Activated CD8-positive, alpha-beta T cell treated with anti-CD3 and anti-CD28 coated beads, Interleukin-2, amount 10 ng/mL, durations not matched to agents 7 days and 5 days (primary cell): ENCODE measurements at regions not wholly inside any gene's neighbourhood (a gene's known extent, or its start where the extent isn't known, plus 50 kb on each side); places are given as distances from the start of the nearest gene placed in this dataset.

Source experiments
- ATAC-seq: fragments of 150-1000 bp; cut with Tn5 transposase; one replicate; pipeline ENCODE4 v1.10.0; 2021; ENCODE audit warnings: moderate library complexity
- CTCF ChIA-PET: fragments of 350-600 bp; sonication (Branson Sonifier 250); formaldehyde crosslinking; loops from one replicate; lab custom pipeline; 2021; ENCODE audit warnings: antibody characterized with exemption; lab: Charles Lee
- POLR2A ChIA-PET: fragments of 350-600 bp; sonication (Branson Sonifier 250); formaldehyde crosslinking; loops from one replicate; lab custom pipeline; 2021; ENCODE audit warnings: antibody characterized with exemption; lab: Charles Lee
- DNase-seq: peaks from one replicate; pipeline ENCODE4 v3.0.0-alpha.2; 2020
- H3K27ac Mint-ChIP-seq: one replicate; pipeline ENCODE4 v1.8.0; 2021; ENCODE audit warnings: mild to moderate bottlenecking, mixed read lengths
- H3K27me3 Mint-ChIP-seq: one replicate; pipeline ENCODE4 v1.8.0; 2021; ENCODE audit warnings: low read depth, mixed read lengths
- H3K36me3 Mint-ChIP-seq: one replicate; pipeline ENCODE4 v1.8.0; 2021; ENCODE audit warnings: low read depth, mixed read lengths
- H3K4me1 Mint-ChIP-seq: one replicate; pipeline ENCODE4 v1.8.0; 2021; ENCODE audit warnings: low read depth, mixed read lengths
- H3K4me3 Mint-ChIP-seq: one replicate; pipeline ENCODE4 v1.8.0; 2021; ENCODE audit warnings: mild to moderate bottlenecking, mixed read lengths
- H3K9me3 Mint-ChIP-seq: one replicate; pipeline ENCODE4 v1.8.0; 2022; ENCODE audit warnings: mixed read lengths; ENCODE audit not compliant: insufficient read depth

- H3K4me1 Mint-ChIP-seq: no peaks in the 10 kb centered on the region
- H3K27me3 Mint-ChIP-seq: no peaks in the 10 kb centered on the region
- no peaks in the 10 kb centered on the region for H3K36me3 Mint-ChIP-seq
- no peaks in the 10 kb centered on the region for H3K9me3 Mint-ChIP-seq
- ATAC-seq (no peak), DNase-seq (no peak)
- H3K27ac Mint-ChIP-seq: no peak overlapping the region
- ChIA-PET POLR2A (no interaction called here), CTCF (no interaction called here)
- H3K4me3 Mint-ChIP-seq: no peak overlapping the region
Measured at GRCh38 chr5:35345222-35345621, 114.9 kb upstream of the PRLR start.

- CTCF ChIA-PET: no interaction called here
- H3K4me1 Mint-ChIP-seq: no peaks in the 10 kb centered on the region
- no peaks in the 10 kb centered on the region for H3K36me3 Mint-ChIP-seq
- ATAC-seq (no peak), DNase-seq (no peak)
- H3K27me3 Mint-ChIP-seq: no peaks in the 10 kb centered on the region
- no peak overlapping the region for H3K27ac Mint-ChIP-seq
- H3K4me3 Mint-ChIP-seq: no peak overlapping the region
- POLR2A ChIA-PET: no interaction called here
- no peaks in the 10 kb centered on the region for H3K9me3 Mint-ChIP-seq
Measured at GRCh38 chr5:35342664-35343063, 112.4 kb upstream of the PRLR start.

- H3K36me3 Mint-ChIP-seq: no peaks in the 10 kb centered on the region
- DNase-seq: no peak
- no peaks in the 10 kb centered on the region for H3K9me3 Mint-ChIP-seq
- no peaks in the 10 kb centered on the region for H3K27me3 Mint-ChIP-seq
- CTCF ChIA-PET: no interaction called here
- ATAC-seq: no peak
- H3K27ac Mint-ChIP-seq: no peak overlapping the region
- POLR2A ChIA-PET: no interaction called here
- H3K4me1 Mint-ChIP-seq: no peaks in the 10 kb centered on the region
- H3K4me3 Mint-ChIP-seq: no peak overlapping the region
Measured at GRCh38 chr5:35341189-35341588, 110.9 kb upstream of the PRLR start.

- CTCF ChIA-PET: no interaction called here
- no peak overlapping the region for H3K27ac Mint-ChIP-seq
- ATAC-seq (no peak), DNase-seq (no peak)
- H3K9me3 Mint-ChIP-seq: no peaks in the 10 kb centered on the region
- no peak overlapping the region for H3K4me3 Mint-ChIP-seq
- no peaks in the 10 kb centered on the region for H3K4me1 Mint-ChIP-seq
- peaks cover 2% of the 10 kb centered on the region for H3K27me3 Mint-ChIP-seq
- H3K36me3 Mint-ChIP-seq: no peaks in the 10 kb centered on the region
- POLR2A ChIA-PET: no interaction called here
Measured at GRCh38 chr5:35339616-35340100, 109.4 kb upstream of the PRLR start.

- H3K27me3 Mint-ChIP-seq: peaks cover 2% of the 10 kb centered on the region
- no peak overlapping the region for H3K27ac Mint-ChIP-seq
- DNase-seq: no peak
- no peaks in the 10 kb centered on the region for H3K9me3 Mint-ChIP-seq
- no peaks in the 10 kb centered on the region for H3K4me1 Mint-ChIP-seq
- no peak for ATAC-seq
- no peaks in the 10 kb centered on the region for H3K36me3 Mint-ChIP-seq
- no peak overlapping the region for H3K4me3 Mint-ChIP-seq
- ChIA-PET POLR2A (no interaction called here), CTCF (interaction anchor here (1.1 kb wide), 1 partner anchor 9 kb away, joined by 3 read pairs; no protein-coding TSS in a partner anchor)
Measured at GRCh38 chr5:35339006-35339405, 108.7 kb upstream of the PRLR start.

- Mint-ChIP-seq H3K4me1 (no peaks in the 10 kb centered on the region), H3K27ac (no peak overlapping the region), H3K4me3 (no peak overlapping the region), H3K36me3 (no peaks in the 10 kb centered on the region), H3K27me3 (peaks cover 2% of the 10 kb centered on the region), H3K9me3 (no peaks in the 10 kb centered on the region)
- DNase-seq: no peak
- ChIA-PET POLR2A (no interaction called here), CTCF (interaction anchor here (1.1 kb wide), 1 partner anchor 8 kb away, joined by 3 read pairs; no protein-coding TSS in a partner anchor)
- no peak for ATAC-seq
Measured at GRCh38 chr5:35338157-35338453, 107.8 kb upstream of the PRLR start.

- ATAC-seq (no peak), DNase-seq (no peak)
- Mint-ChIP-seq H3K4me3 (no peak overlapping the region), H3K27me3 (peaks cover 2% of the 10 kb centered on the region), H3K27ac (no peak overlapping the region), H3K4me1 (no peaks in the 10 kb centered on the region), H3K9me3 (no peaks in the 10 kb centered on the region), H3K36me3 (no peaks in the 10 kb centered on the region)
- ChIA-PET POLR2A (no interaction called here), CTCF (no interaction called here)
Measured at GRCh38 chr5:35337340-35338156, 107.3 kb upstream of the PRLR start.

GRCh38 chr5:35336230-35336629 is 105.9 kb upstream of the PRLR start:
- Mint-ChIP-seq H3K36me3 (no peaks in the 10 kb centered on the region), H3K27ac (no peak overlapping the region), H3K4me1 (no peaks in the 10 kb centered on the region), H3K4me3 (no peak overlapping the region), H3K9me3 (no peaks in the 10 kb centered on the region), H3K27me3 (peaks cover 2% of the 10 kb centered on the region)
- DNase-seq: no peak
- POLR2A ChIA-PET: no interaction called here
- no peak for ATAC-seq
- CTCF ChIA-PET: no interaction called here

GRCh38 chr5:35335752-35336151 is 105.5 kb upstream of the PRLR start:
- ChIA-PET CTCF (no interaction called here), POLR2A (no interaction called here)
- DNase-seq: no peak
- no peak for ATAC-seq
- Mint-ChIP-seq H3K36me3 (no peaks in the 10 kb centered on the region), H3K4me3 (no peak overlapping the region), H3K27ac (no peak overlapping the region), H3K4me1 (no peaks in the 10 kb centered on the region), H3K27me3 (peaks cover 2% of the 10 kb centered on the region), H3K9me3 (no peaks in the 10 kb centered on the region)

GRCh38 chr5:35333366-35333765 is 103.1 kb upstream of the PRLR start:
- no peaks in the 10 kb centered on the region for H3K36me3 Mint-ChIP-seq
- H3K9me3 Mint-ChIP-seq: no peaks in the 10 kb centered on the region
- peaks cover 2% of the 10 kb centered on the region for H3K27me3 Mint-ChIP-seq
- CTCF ChIA-PET: no interaction called here
- DNase-seq: no peak
- H3K4me3 Mint-ChIP-seq: no peak overlapping the region
- no peak for ATAC-seq
- H3K4me1 Mint-ChIP-seq: no peaks in the 10 kb centered on the region
- no peak overlapping the region for H3K27ac Mint-ChIP-seq
- POLR2A ChIA-PET: no interaction called here

GRCh38 chr5:35331956-35332950 is 102.0 kb upstream of the PRLR start:
- POLR2A ChIA-PET: no interaction called here
- peaks cover 2% of the 10 kb centered on the region for H3K27me3 Mint-ChIP-seq
- no peak for ATAC-seq
- H3K27ac Mint-ChIP-seq: no peak overlapping the region
- H3K9me3 Mint-ChIP-seq: no peaks in the 10 kb centered on the region
- CTCF ChIA-PET: no interaction called here
- no peak overlapping the region for H3K4me3 Mint-ChIP-seq
- no peaks in the 10 kb centered on the region for H3K4me1 Mint-ChIP-seq
- no peak for DNase-seq
- no peaks in the 10 kb centered on the region for H3K36me3 Mint-ChIP-seq

- Mint-ChIP-seq H3K27me3 (no peaks in the 10 kb centered on the region), H3K4me1 (no peaks in the 10 kb centered on the region), H3K4me3 (no peak overlapping the region), H3K36me3 (no peaks in the 10 kb centered on the region), H3K9me3 (no peaks in the 10 kb centered on the region), H3K27ac (no peak overlapping the region)
- POLR2A ChIA-PET: no interaction called here
- CTCF ChIA-PET: no interaction called here
- ATAC-seq (no peak), DNase-seq (no peak)
Measured at GRCh38 chr5:35325836-35326235, 95.5 kb upstream of the PRLR start.
